A673 (cell line): ENCODE measurements at regions not wholly inside any gene's neighbourhood (a gene's known extent, or its start where the extent isn't known, plus 50 kb on each side); places are given as distances from the start of the nearest gene placed in this dataset.

Source experiments
- BruUV-seq: library from RNA; stranded (reverse); fragments of 400-500 nt; replicated peaks from 2 replicates; lab custom pipeline; 2021; lab: Mats Ljungman, UMichigan
- CTCF ChIA-PET: fragments of 300-600 bp; sonication (Branson Sonifier 250); formaldehyde crosslinking; loops from one replicate; lab custom pipeline; 2022; ENCODE audit warnings: antibody characterized with exemption; lab: Charles Lee
- POLR2A ChIA-PET: fragments of 300-600 bp; sonication (Branson Sonifier 250); formaldehyde crosslinking; loops from one replicate; lab custom pipeline; 2022; ENCODE audit warnings: antibody characterized with exemption; ENCODE audit not compliant: low non-redundant PET; lab: Charles Lee
- DNase-seq: peaks from one replicate; pipeline ENCODE4 v3.0.0-alpha.2; 2015; ENCODE audit warnings: low spot score
- H3K27ac ChIP-seq: fragments of 200-600 bp; sonication (generic); 2 replicates; pipeline ENCODE4 v1.5.1; 2016; ENCODE audit warnings: mixed run types, low read depth, mild to moderate bottlenecking, mixed read lengths, antibody characterized with exemption, low read length; ENCODE audit not compliant: poor library complexity, severe bottlenecking
- H3K27me3 ChIP-seq: fragments of 200-600 bp; sonication (generic); replicated peaks from 2 replicates; pipeline ENCODE4 v1.6.1; 2017; ENCODE audit warnings: mixed run types, low read depth, mild to moderate bottlenecking, mixed read lengths, antibody characterized with exemption, low read length; ENCODE audit not compliant: insufficient read depth, poor library complexity
- H3K36me3 ChIP-seq: fragments of 200-600 bp; sonication (generic); 2 replicates; pipeline ENCODE4 v1.6.1; 2016; ENCODE audit warnings: mixed run types, mild to moderate bottlenecking, mixed read lengths, antibody characterized with exemption, low read length; ENCODE audit not compliant: insufficient read depth, poor library complexity, severe bottlenecking
- H3K4me1 ChIP-seq: fragments of 200-600 bp; sonication (generic); 2 replicates; pipeline ENCODE4 v1.6.1; 2017; ENCODE audit warnings: mixed run types, mild to moderate bottlenecking, mixed read lengths, antibody characterized with exemption, low read length; ENCODE audit not compliant: insufficient read depth, poor library complexity, severe bottlenecking
- H3K4me3 ChIP-seq: fragments of 200-600 bp; sonication (generic); 2 replicates; pipeline ENCODE4 v1.5.1; 2016; ENCODE audit warnings: low read depth, mixed run types, mild to moderate bottlenecking, mixed read lengths, low read length; ENCODE audit not compliant: poor library complexity, severe bottlenecking
- H3K9me3 ChIP-seq: fragments of 200-600 bp; sonication (generic); 2 replicates; pipeline ENCODE4 v1.6.1; 2016; ENCODE audit warnings: mixed run types, low read depth, mild to moderate bottlenecking, mixed read lengths, antibody characterized with exemption, low read length; ENCODE audit not compliant: poor library complexity, severe bottlenecking
- EZH2 ChIP-seq: fragments of 200-600 bp; sonication (generic); IDR thresholded peaks from 2 replicates; pipeline ENCODE4 v1.6.1; 2017; ENCODE audit warnings: borderline replicate concordance, low read depth, mild to moderate bottlenecking, mixed read lengths, antibody characterized with exemption, low read length; ENCODE audit not compliant: poor library complexity, severe bottlenecking
- intact Hi-C: fragments of 100-400 bp; cut with micrococcal nuclease; formaldehyde crosslinking; loops from one replicate; pipeline ENCODE4 v1.10.0; 2022; ENCODE audit not compliant: unreplicated experiment
- TF ChIP-seq, protein P1 (sequence below): fragments of 300-800, 200-600 bp; sonication (generic); conservative IDR thresholded peaks from 2 replicates; pipeline ENCODE4 v1.5.1; 2017; ENCODE audit warnings: low read depth, mild to moderate bottlenecking, antibody characterized with exemption, low read length, moderate library complexity, mixed read lengths

DNA sequence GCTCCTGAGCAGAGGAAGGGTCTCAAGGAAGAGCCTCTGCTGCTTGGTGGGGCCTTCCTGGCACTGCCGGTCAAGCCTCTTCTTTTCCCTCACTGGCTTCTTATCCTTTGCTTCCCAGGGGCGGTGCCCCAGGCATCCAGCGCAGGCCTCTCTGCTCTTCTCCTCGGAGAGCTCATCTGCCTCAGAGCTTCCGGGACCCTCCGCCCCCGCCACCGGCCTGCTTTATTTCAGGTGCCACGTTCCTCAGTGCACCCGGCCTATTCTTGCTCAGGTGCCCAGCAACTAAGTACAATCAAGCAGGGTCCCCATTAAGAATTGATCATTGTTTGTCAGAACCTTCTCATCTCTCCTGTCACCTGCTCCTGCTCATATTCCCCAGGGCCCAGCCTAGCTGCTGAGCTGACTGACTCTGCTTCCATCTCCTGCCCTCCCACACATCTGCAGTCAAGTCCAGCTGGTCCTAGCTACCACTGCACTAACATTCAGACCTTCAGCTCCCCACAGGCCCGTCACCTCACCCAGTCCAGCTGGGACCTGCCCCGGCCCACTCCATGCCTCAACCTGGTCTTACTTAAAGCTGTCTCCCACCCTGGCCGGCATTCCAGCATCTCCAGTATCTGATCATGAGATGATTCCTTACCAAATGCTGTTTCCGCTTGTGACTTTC is 114.3 kb upstream of the BOD1 start:
- no TSS peak for BruUV-seq

DNA sequence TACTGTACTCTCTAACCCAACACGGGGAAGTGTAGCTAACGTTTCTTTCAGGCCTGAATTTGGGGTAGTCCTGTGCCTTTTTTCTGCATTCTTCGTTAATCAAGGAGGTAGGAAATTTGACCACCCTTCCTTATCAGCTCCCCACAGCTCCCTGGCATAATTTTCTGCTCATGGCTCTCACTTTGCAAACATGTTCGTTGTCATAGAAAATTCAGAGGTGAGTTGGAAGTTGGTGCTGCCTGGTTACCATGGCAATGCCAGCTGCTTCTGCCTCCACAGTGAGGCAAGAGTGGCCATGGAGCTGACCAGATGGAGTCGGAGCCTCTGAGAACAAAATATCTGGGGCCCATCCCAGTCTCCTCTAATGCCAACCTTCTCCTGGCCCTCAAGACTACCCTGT is 116.6 kb upstream of the BOD1 start:
- intact Hi-C loops = no loop called here
- POLR2A ChIA-PET = no interaction called here
- TF ChIP-seq, protein P1, sequence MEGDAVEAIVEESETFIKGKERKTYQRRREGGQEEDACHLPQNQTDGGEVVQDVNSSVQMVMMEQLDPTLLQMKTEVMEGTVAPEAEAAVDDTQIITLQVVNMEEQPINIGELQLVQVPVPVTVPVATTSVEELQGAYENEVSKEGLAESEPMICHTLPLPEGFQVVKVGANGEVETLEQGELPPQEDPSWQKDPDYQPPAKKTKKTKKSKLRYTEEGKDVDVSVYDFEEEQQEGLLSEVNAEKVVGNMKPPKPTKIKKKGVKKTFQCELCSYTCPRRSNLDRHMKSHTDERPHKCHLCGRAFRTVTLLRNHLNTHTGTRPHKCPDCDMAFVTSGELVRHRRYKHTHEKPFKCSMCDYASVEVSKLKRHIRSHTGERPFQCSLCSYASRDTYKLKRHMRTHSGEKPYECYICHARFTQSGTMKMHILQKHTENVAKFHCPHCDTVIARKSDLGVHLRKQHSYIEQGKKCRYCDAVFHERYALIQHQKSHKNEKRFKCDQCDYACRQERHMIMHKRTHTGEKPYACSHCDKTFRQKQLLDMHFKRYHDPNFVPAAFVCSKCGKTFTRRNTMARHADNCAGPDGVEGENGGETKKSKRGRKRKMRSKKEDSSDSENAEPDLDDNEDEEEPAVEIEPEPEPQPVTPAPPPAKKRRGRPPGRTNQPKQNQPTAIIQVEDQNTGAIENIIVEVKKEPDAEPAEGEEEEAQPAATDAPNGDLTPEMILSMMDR = no peak
- no peak for TF ChIP-seq EZH2
- CTCF ChIA-PET = no interaction called here
- no peaks in the 10 kb centered on the region for H3K9me3 ChIP-seq
- DNase-seq = no peak
- H3K36me3 ChIP-seq = no peaks in the 10 kb centered on the region
- no peak overlapping the region for H3K27ac ChIP-seq
- H3K4me1 ChIP-seq = no peaks in the 10 kb centered on the region
- no peak overlapping the region for H3K4me3 ChIP-seq
- no TSS peak for BruUV-seq
- no peaks in the 10 kb centered on the region for H3K27me3 ChIP-seq

More for the DNA sequence above, 114.3 kb upstream of the BOD1 start:
- intact Hi-C loops = no loop called here
- Histone ChIP-seq H3K36me3 (no peaks in the 10 kb centered on the region), H3K9me3 (no peaks in the 10 kb centered on the region), H3K4me1 (no peaks in the 10 kb centered on the region), H3K27ac (no peak overlapping the region), H3K27me3 (no peaks in the 10 kb centered on the region), H3K4me3 (no peak overlapping the region)
- DNase-seq = no peak
- no peak for TF ChIP-seq EZH2
- TF ChIP-seq, protein P1 = no peak
- CTCF ChIA-PET = no interaction called here
- POLR2A ChIA-PET = no interaction called here

DNA sequence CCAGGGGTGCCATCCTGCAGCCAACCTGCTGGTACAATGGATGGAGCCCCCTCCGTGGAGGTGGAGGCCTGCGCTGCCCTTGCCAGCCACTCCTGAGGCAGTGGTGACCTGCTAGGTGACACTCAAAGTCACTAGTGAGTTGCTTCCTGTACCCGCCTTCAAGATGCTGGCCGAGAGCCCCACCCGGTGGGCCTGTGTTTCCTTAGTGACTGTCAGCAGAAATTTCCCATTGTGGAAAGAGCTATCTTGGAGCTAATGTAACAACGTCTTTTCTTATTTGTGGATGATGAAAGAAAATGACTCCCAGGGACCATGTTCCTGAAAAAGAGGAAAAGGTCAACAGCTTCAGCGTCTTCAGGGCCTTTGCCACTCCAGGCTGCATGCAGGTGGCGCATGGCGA is 117.0 kb upstream of the BOD1 start:
- CTCF ChIA-PET = no interaction called here

More for the DNA sequence above, 117.0 kb upstream of the BOD1 start:
- Histone ChIP-seq H3K27ac (no peak overlapping the region), H3K9me3 (no peaks in the 10 kb centered on the region), H3K27me3 (no peaks in the 10 kb centered on the region), H3K36me3 (no peaks in the 10 kb centered on the region), H3K4me3 (no peak overlapping the region), H3K4me1 (no peaks in the 10 kb centered on the region)
- BruUV-seq = no TSS peak
- intact Hi-C loops = no loop called here
- TF ChIP-seq EZH2 = no peak
- TF ChIP-seq, protein P1 = no peak
- DNase-seq = no peak
- POLR2A ChIA-PET = no interaction called here
